Smooth muscle cell (in vitro differentiated cells): ENCODE measurements at regions not wholly inside any gene's neighbourhood (a gene's known extent, or its start where the extent isn't known, plus 50 kb on each side); places are given as distances from the start of the nearest gene placed in this dataset.
A peak's percentile ranks its signal among the peaks of the same experiment; 100 is the strongest.

Experiments used
- DNase-seq: peaks from one replicate; lab custom pipeline; 2025; ENCODE audit not compliant: unreplicated experiment; lab: John Stamatoyannopoulos, UW
- H2AFZ ChIP-seq: fragments of 200-600 bp; sonication (generic); 2 replicates; pipeline ENCODE4 v1.6.0; 2016; ENCODE audit warnings: antibody characterized with exemption, low read depth, mild to moderate bottlenecking
- H3F3A ChIP-seq: fragments of 200-600 bp; sonication (generic); 2 replicates; pipeline ENCODE4 v1.6.0; 2017; ENCODE audit warnings: antibody characterized with exemption, low read depth
- H3K27ac ChIP-seq: fragments of 200-600 bp; sonication (generic); 2 replicates; pipeline ENCODE4 v1.5.1; 2016; ENCODE audit warnings: low read depth, mild to moderate bottlenecking
- H3K27me3 ChIP-seq: fragments of 200-600 bp; sonication (generic); 2 replicates; pipeline ENCODE4 v1.6.1; 2016; ENCODE audit warnings: low read depth, mild to moderate bottlenecking
- H3K36me3 ChIP-seq: fragments of 200-600 bp; sonication (generic); 2 replicates; pipeline ENCODE4 v1.5.1; 2016; ENCODE audit warnings: low read depth
- H3K4me1 ChIP-seq: fragments of 200-600 bp; sonication (generic); 2 replicates; pipeline ENCODE4 v1.5.1; 2016; ENCODE audit warnings: low read depth
- H3K4me2 ChIP-seq: fragments of 200-600 bp; sonication (generic); 2 replicates; pipeline ENCODE4 v1.6.0; 2016; ENCODE audit warnings: mild to moderate bottlenecking
- H3K4me3 ChIP-seq: fragments of 200-600 bp; sonication (generic); 2 replicates; pipeline ENCODE4 v1.5.1; 2016; ENCODE audit warnings: mild to moderate bottlenecking
- H3K79me2 ChIP-seq: fragments of 200-600 bp; sonication (generic); 2 replicates; pipeline ENCODE4 v1.6.0; 2016; ENCODE audit warnings: low read depth, mild to moderate bottlenecking
- H3K9ac ChIP-seq: fragments of 200-600 bp; sonication (generic); 2 replicates; pipeline ENCODE4 v1.6.0; 2016; ENCODE audit warnings: low read depth
- H3K9me3 ChIP-seq: fragments of 200-600 bp; sonication (generic); replicated peaks from 2 replicates; pipeline ENCODE4 v1.5.1; 2016; ENCODE audit warnings: low read depth
- H4K20me1 ChIP-seq: fragments of 200-600 bp; sonication (generic); 2 replicates; pipeline ENCODE4 v1.6.0; 2016; ENCODE audit warnings: low read depth
- WGBS: methylation state at CpG from one replicate; pipeline ENCODE4 v1.1.7; 2016; ENCODE audit warnings: low lambda C conversion rate; 5-methylcytosine and 5-hydroxymethylcytosine counted together
- TF ChIP-seq, protein P1 (sequence below): fragments of 200-600 bp; sonication (generic); IDR thresholded peaks from 2 replicates; pipeline ENCODE4 v1.5.1; 2017; ENCODE audit warnings: borderline replicate concordance, mild to moderate bottlenecking, antibody characterized with exemption; ENCODE audit not compliant: insufficient read depth, poor library complexity, severe bottlenecking

DNA sequence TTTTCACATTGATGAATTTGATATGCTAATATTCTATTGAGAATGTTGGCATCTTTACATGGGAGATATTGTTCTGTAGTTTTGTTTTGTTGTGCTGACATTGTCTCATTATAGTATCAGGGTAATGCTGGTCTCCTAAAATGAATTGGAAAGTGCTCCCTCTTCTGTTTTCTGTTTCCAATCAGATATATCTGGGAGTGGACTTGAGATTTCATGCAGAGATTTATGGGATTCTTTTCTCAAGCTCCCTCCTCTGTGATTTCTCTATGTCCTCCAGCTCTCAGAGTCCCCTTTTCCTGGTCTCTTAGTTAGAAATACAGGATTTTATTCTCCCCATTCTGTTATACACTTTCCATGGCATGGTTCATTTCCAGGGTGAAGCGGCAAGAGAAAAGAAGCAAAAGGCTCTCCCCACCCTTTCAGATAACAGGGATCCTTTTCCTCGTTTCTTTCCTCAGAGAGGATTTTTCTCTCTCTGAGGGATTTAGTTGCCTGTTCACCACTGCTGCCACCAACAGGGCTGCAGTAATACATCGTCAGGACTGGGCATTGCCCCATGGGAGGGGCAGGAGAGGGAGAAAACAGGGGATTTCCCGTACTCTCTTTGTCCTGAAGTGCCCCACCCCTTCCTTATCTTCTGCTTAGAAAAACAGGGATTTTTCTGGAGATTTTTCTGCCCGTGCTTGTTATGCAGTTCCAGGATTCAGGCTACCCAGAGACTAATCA, 59.3 kb upstream of the STMND1 start:
- Histone ChIP-seq H3F3A (no peaks in the 10 kb centered on the region), H3K4me3 (peak overlapping the region; percentile 30), H3K79me2 (no peaks in the 10 kb centered on the region), H3K9ac (peak overlapping the region; percentile 6), H3K27ac (peak overlapping the region; percentile 59), H3K4me1 (no peaks in the 10 kb centered on the region), H3K36me3 (no peaks in the 10 kb centered on the region), H3K4me2 (peak overlapping the region; percentile 81), H2AFZ (peak overlapping the region; percentile 83), H3K27me3 (no peaks in the 10 kb centered on the region), H4K20me1 (no peaks in the 10 kb centered on the region), H3K9me3 (no peaks in the 10 kb centered on the region)
- DNase-seq, result peak; percentile 1
- TF ChIP-seq, protein P1, sequence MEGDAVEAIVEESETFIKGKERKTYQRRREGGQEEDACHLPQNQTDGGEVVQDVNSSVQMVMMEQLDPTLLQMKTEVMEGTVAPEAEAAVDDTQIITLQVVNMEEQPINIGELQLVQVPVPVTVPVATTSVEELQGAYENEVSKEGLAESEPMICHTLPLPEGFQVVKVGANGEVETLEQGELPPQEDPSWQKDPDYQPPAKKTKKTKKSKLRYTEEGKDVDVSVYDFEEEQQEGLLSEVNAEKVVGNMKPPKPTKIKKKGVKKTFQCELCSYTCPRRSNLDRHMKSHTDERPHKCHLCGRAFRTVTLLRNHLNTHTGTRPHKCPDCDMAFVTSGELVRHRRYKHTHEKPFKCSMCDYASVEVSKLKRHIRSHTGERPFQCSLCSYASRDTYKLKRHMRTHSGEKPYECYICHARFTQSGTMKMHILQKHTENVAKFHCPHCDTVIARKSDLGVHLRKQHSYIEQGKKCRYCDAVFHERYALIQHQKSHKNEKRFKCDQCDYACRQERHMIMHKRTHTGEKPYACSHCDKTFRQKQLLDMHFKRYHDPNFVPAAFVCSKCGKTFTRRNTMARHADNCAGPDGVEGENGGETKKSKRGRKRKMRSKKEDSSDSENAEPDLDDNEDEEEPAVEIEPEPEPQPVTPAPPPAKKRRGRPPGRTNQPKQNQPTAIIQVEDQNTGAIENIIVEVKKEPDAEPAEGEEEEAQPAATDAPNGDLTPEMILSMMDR, result peak; percentile 15
- WGBS, result 0% methylated on average over 5 of the region's 5 CpGs

- Histone ChIP-seq H2AFZ (no peak overlapping the region), H3K27ac (no peak overlapping the region), H4K20me1 (no peaks in the 10 kb centered on the region), H3K79me2 (no peaks in the 10 kb centered on the region), H3K9ac (no peak overlapping the region), H3K27me3 (no peaks in the 10 kb centered on the region), H3K4me1 (no peaks in the 10 kb centered on the region), H3K36me3 (no peaks in the 10 kb centered on the region), H3K9me3 (no peaks in the 10 kb centered on the region), H3K4me2 (no peak overlapping the region), H3K4me3 (no peak overlapping the region), H3F3A (no peaks in the 10 kb centered on the region)
- no peak for DNase-seq
- 75% methylated on average over 4 of the region's 4 CpGs for WGBS
- TF ChIP-seq, protein P1, result no peak
Observed at GRCh38 chr6:17039266-17039665, 62.6 kb upstream of the STMND1 start.

GRCh38 chr6:17038316-17038715, 63.5 kb upstream of the STMND1 start:
- DNase-seq, result no peak
- no peaks in the 10 kb centered on the region for H3K36me3 ChIP-seq
- H2AFZ ChIP-seq, result no peak overlapping the region
- peak overlapping the region; percentile 32 for H3K27ac ChIP-seq
- no peaks in the 10 kb centered on the region for H3F3A ChIP-seq
- no peak overlapping the region for H3K4me2 ChIP-seq
- no peaks in the 10 kb centered on the region for H3K4me1 ChIP-seq
- no peaks in the 10 kb centered on the region for H3K79me2 ChIP-seq
- H4K20me1 ChIP-seq, result no peaks in the 10 kb centered on the region
- H3K4me3 ChIP-seq, result no peak overlapping the region
- TF ChIP-seq, protein P1, result no peak
- H3K9ac ChIP-seq, result no peak overlapping the region
- no peaks in the 10 kb centered on the region for H3K9me3 ChIP-seq
- H3K27me3 ChIP-seq, result no peaks in the 10 kb centered on the region
- WGBS, result 53% methylated on average over 2 of the region's 2 CpGs

DNA sequence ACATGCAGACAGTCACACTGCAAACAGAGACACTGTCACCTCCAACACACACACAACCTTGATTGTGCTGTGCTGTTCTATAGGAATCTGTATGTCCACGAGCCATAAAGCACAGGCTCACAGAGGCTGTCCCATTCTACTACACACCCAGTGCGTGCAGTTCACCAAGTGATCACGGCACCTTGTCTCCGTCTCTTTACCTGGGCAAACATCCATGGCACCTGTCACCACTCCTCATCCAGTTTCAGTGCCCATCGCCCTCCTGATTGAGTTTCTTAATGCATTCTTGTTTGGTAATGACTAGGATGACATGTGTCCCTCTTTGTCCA, 65.8 kb upstream of the STMND1 start:
- H3K79me2 ChIP-seq, result no peaks in the 10 kb centered on the region
- TF ChIP-seq, protein P1, result no peak
- H3K9me3 ChIP-seq, result no peaks in the 10 kb centered on the region
- H3K4me1 ChIP-seq, result no peaks in the 10 kb centered on the region
- no peaks in the 10 kb centered on the region for H4K20me1 ChIP-seq
- no peak for DNase-seq
- 90% methylated on average over 5 of the region's 5 CpGs for WGBS
- no peak overlapping the region for H3K27ac ChIP-seq
- no peaks in the 10 kb centered on the region for H3K36me3 ChIP-seq
- no peak overlapping the region for H3K4me3 ChIP-seq
- no peak overlapping the region for H3K4me2 ChIP-seq
- H3K9ac ChIP-seq, result no peak overlapping the region
- H2AFZ ChIP-seq, result no peak overlapping the region
- H3F3A ChIP-seq, result no peaks in the 10 kb centered on the region
- no peaks in the 10 kb centered on the region for H3K27me3 ChIP-seq
